Loucy (cell line): ENCODE measurements at regions not wholly inside any gene's neighbourhood (a gene's known extent, or its start where the extent isn't known, plus 50 kb on each side); places are given as distances from the start of the nearest gene placed in this dataset.

ENCODE experiments used
- H2AFZ ChIP-seq: fragments of 200-600 bp; sonication (generic); 2 replicates; pipeline ENCODE4 v1.6.0; 2016; ENCODE audit warnings: antibody characterized with exemption, mild to moderate bottlenecking, low read length, moderate library complexity
- H3F3A ChIP-seq: fragments of 200-600 bp; 2 replicates; pipeline ENCODE4 v1.6.0; 2016; ENCODE audit warnings: antibody characterized with exemption, low read depth, mild to moderate bottlenecking
- H3K27me3 ChIP-seq: fragments of 200-600 bp; sonication (generic); 2 replicates; pipeline ENCODE4 v1.6.1; 2014; ENCODE audit warnings: low read length, mild to moderate bottlenecking; ENCODE audit not compliant: insufficient read depth, poor library complexity, severe bottlenecking
- H3K36me3 ChIP-seq: fragments of 200-600 bp; sonication (generic); 2 replicates; pipeline ENCODE4 v1.6.1; 2016; ENCODE audit warnings: low read length; ENCODE audit not compliant: insufficient read depth
- H3K4me1 ChIP-seq: fragments of 200-600 bp; sonication (generic); 2 replicates; pipeline ENCODE4 v1.5.1; 2014; ENCODE audit warnings: low read length, mild to moderate bottlenecking; ENCODE audit not compliant: insufficient read depth, poor library complexity, severe bottlenecking
- H3K4me2 ChIP-seq: fragments of 200-600 bp; sonication (generic); 2 replicates; pipeline ENCODE4 v1.6.0; 2014; ENCODE audit warnings: antibody characterized with exemption, low read length, low read depth, mild to moderate bottlenecking; ENCODE audit not compliant: poor library complexity, severe bottlenecking
- H3K4me3 ChIP-seq: fragments of 200-600 bp; sonication (generic); 2 replicates; pipeline ENCODE4 v1.5.1; 2014; ENCODE audit warnings: low read length, mild to moderate bottlenecking, mixed read lengths; ENCODE audit not compliant: poor library complexity, severe bottlenecking
- H3K79me2 ChIP-seq: fragments of 200-600 bp; sonication (generic); 2 replicates; pipeline ENCODE4 v1.6.1; 2014; ENCODE audit warnings: low read length; ENCODE audit not compliant: insufficient read depth
- H3K9ac ChIP-seq: fragments of 200-600 bp; sonication (generic); 2 replicates; pipeline ENCODE4 v1.6.0; 2014; ENCODE audit warnings: mild to moderate bottlenecking, low read depth, low read length, moderate library complexity; ENCODE audit not compliant: poor library complexity, severe bottlenecking
- H3K9me2 ChIP-seq: fragments of 200-600 bp; sonication (generic); replicated peaks from 2 replicates; pipeline ENCODE4 v1.6.1; 2016; ENCODE audit warnings: low read depth, low read length, mixed read lengths
- H3K9me3 ChIP-seq: fragments of 200-600 bp; sonication (generic); 2 replicates; pipeline ENCODE4 v1.6.1; 2014; ENCODE audit warnings: mild to moderate bottlenecking, antibody characterized with exemption, low read length, low read depth; ENCODE audit not compliant: insufficient read depth
- H4K20me1 ChIP-seq: fragments of 200-600 bp; sonication (generic); 2 replicates; pipeline ENCODE4 v1.6.0; 2014; ENCODE audit warnings: antibody characterized with exemption, low read length, mild to moderate bottlenecking; ENCODE audit not compliant: insufficient read depth, poor library complexity, severe bottlenecking
- CTCF ChIP-seq: fragments of 200-600 bp; sonication (generic); conservative IDR thresholded peaks from 2 replicates; pipeline ENCODE4 v1.5.1; 2014; ENCODE audit warnings: mild to moderate bottlenecking, antibody characterized with exemption, low read length
- EZH2phosphoT487 ChIP-seq: fragments of 200-600 bp; IDR thresholded peaks from 2 replicates; pipeline ENCODE4 v1.6.1; 2018; ENCODE audit warnings: antibody characterized with exemption, mild to moderate bottlenecking, moderate library complexity, borderline replicate concordance

DNA sequence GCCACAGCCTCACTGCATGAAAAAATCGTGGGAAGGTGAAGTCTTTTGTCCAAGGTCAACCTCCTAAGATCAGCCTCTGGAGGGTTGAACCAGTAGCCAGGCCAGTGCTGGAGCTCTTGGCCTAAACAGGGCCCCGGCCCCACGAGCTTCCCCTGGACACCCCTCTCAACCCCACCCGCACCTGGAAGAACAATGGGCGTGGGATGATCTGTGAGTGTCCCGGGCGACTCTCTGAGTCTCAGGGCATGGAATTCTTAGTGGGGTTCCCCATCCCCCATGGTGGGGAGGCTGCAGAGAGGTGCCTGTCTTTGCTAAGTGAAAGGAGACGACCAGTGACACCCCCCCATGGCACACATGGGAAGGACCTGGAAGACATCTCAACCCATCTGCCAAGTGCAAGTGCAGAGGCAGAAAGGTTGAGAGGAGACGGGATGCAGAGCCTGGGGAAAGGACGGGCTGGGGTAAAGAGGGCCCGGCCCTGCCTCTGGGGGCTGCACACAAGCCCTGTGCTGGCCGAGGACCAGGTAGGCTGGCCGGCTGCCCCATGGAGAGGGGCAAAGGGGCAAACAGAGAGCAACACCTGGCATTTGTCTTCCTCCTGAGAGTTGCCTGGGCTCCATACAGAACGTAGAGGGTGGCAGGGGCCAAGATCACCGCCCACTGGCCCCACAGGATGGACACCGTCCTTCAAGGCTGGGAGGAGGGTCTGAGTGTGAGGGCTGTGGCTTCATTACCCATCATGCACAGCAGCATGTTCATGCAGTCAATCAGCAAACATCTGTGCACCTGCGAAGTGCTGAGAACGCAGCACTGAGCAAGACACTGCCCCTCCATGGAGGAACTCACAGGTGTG, 163.0 kb upstream of the PPP2R2D start:
- Histone ChIP-seq H3K4me1 (peaks cover 2% of the 10 kb centered on the region), H3K27me3 (no peaks in the 10 kb centered on the region), H2AFZ (no peak overlapping the region), H3K79me2 (no peaks in the 10 kb centered on the region), H3K9ac (no peak overlapping the region), H4K20me1 (no peaks in the 10 kb centered on the region), H3K9me2 (no peaks in the 10 kb centered on the region), H3F3A (no peaks in the 10 kb centered on the region), H3K9me3 (peaks cover 4% of the 10 kb centered on the region; the same call in 1 of the 2 replicates), H3K36me3 (no peaks in the 10 kb centered on the region), H3K4me3 (no peak overlapping the region), H3K4me2 (no peak overlapping the region)
- no peak for TF ChIP-seq EZH2phosphoT487
- TF ChIP-seq CTCF, result no peak

DNA sequence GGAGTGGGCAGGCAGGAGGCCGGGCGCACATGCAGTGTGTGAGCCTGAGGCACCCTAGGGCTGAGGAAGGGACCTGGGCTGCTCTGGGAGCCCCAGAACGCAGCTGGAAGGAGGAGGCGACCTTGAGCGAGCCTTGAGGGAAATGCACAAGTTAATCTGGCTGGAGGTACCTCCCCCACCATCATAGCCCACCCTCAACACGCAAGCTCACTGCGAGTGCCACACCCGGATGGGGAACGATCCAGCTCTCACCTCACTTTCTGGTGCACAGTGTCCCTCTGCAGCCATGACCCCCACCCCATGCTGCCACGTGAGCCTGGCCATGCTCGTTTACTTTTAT, 162.4 kb upstream of the PPP2R2D start:
- TF ChIP-seq EZH2phosphoT487, result no peak
- no peak for TF ChIP-seq CTCF
- Histone ChIP-seq H3K36me3 (no peaks in the 10 kb centered on the region), H3K9me2 (no peaks in the 10 kb centered on the region), H3F3A (no peaks in the 10 kb centered on the region), H3K27me3 (no peaks in the 10 kb centered on the region), H2AFZ (no peak overlapping the region), H3K4me2 (no peak overlapping the region), H3K79me2 (no peaks in the 10 kb centered on the region), H3K9me3 (peaks cover 4% of the 10 kb centered on the region; the same call in 1 of the 2 replicates), H3K4me3 (no peak overlapping the region), H4K20me1 (no peaks in the 10 kb centered on the region), H3K9ac (no peak overlapping the region), H3K4me1 (peaks cover 5% of the 10 kb centered on the region)

DNA sequence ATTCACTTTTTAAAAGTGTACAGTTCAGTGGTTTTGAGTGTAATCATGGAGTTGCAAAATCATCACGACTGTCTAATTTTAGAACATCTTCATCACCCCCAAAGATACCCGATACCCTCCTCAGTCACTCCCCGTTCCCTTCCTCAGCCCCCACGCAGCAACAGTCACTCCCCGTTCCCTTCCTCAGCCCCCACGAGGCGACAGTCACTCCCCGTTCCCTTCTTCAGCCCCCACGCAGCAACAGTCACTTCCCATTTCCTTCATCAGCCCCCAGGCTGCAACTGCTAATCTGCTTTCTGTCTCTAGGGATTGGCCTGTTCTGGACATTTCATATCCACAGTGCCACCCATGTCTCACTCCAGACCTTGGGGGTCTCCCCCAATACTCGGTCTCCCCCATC, 161.6 kb upstream of the PPP2R2D start:
- Histone ChIP-seq H4K20me1 (no peaks in the 10 kb centered on the region), H3K79me2 (no peaks in the 10 kb centered on the region), H2AFZ (no peak overlapping the region), H3F3A (no peaks in the 10 kb centered on the region), H3K27me3 (no peaks in the 10 kb centered on the region), H3K4me3 (no peak overlapping the region), H3K36me3 (no peaks in the 10 kb centered on the region), H3K9ac (no peak overlapping the region), H3K4me1 (peaks cover 5% of the 10 kb centered on the region), H3K9me3 (peaks cover 4% of the 10 kb centered on the region; the same call in 1 of the 2 replicates), H3K4me2 (no peak overlapping the region), H3K9me2 (no peaks in the 10 kb centered on the region)
- TF ChIP-seq CTCF (no peak), EZH2phosphoT487 (no peak)
